B cell (primary cell): ENCODE measurements at regions not wholly inside any gene's neighbourhood (a gene's known extent, or its start where the extent isn't known, plus 50 kb on each side); places are given as distances from the start of the nearest gene placed in this dataset.

Source experiments
- ATAC-seq: fragments of 200-7000 bp; cut with Tn5 transposase; one replicate; pipeline ENCODE4 v1.10.0; 2021; ENCODE audit warnings: low read depth, mild to moderate bottlenecking, moderate number of reproducible peaks, moderate library complexity
- CTCF ChIA-PET: fragments of 350-600 bp; sonication (Branson Sonifier 250); formaldehyde crosslinking; loops from one replicate; lab custom pipeline; 2021; ENCODE audit warnings: antibody characterized with exemption, inconsistent platforms; lab: Charles Lee
- POLR2A ChIA-PET: fragments of 350-600 bp; sonication (Branson Sonifier 250); formaldehyde crosslinking; loops from one replicate; lab custom pipeline; 2021; ENCODE audit warnings: antibody characterized with exemption; lab: Charles Lee
- DNase-seq: peaks from one replicate; pipeline ENCODE4 v3.0.0; 2013
- H2AFZ ChIP-seq: 2 replicates; pipeline ENCODE4 v1.6.1; 2012; ENCODE audit warnings: mild to moderate bottlenecking, low read depth, low read length; ENCODE audit not compliant: insufficient read depth, poor library complexity, severe bottlenecking
- H3K27ac ChIP-seq, 2 donors: 1 replicate in 1 of 2; 2 replicates in 1 of 2; pipeline ENCODE4 v1.5.1; 2012 to 2013; ENCODE audit warnings: low read length in 2 of 2, mild to moderate bottlenecking in 2 of 2, moderate library complexity in 1 of 2
- H3K27me3 ChIP-seq, 4 experiments: fragments of 200-600 bp in 1 of 4; sonication (generic) in 1 of 4; replicated peaks in 1 of 4; 1 replicate in 2 of 4; 2 replicates in 2 of 4; pipeline versions ENCODE4 v1.6.1 to v1.7.0; 2013 to 2016; ENCODE audit warnings: low read length in 3 of 4, mild to moderate bottlenecking in 2 of 4, mixed read lengths in 1 of 4, moderate library complexity in 1 of 4; ENCODE audit not compliant: insufficient read depth in 4 of 4, control insufficient read depth in 3 of 4; ENCODE audit errors: control extremely low read depth in 1 of 4
- H3K36me3 ChIP-seq, 2 experiments: replicated peaks in 1 of 2; 1 replicate in 1 of 2; 2 replicates in 1 of 2; pipeline versions ENCODE4 v1.6.1 to v1.7.1; 2013; ENCODE audit warnings: low read length in 1 of 2; ENCODE audit not compliant: insufficient read depth in 2 of 2, control insufficient read depth in 1 of 2; ENCODE audit errors: control extremely low read depth in 1 of 2, extremely low read depth in 1 of 2
- H3K4me1 ChIP-seq, 2 donors: fragments of 200-600 bp in 1 of 2; sonication (generic) in 1 of 2; 1 replicate in 1 of 2; 2 replicates in 1 of 2; pipeline versions ENCODE4 v1.5.1 to v1.6.1; 2013 to 2017; ENCODE audit warnings: low read length in 2 of 2; ENCODE audit not compliant: control insufficient read depth in 2 of 2, insufficient read depth in 2 of 2
- H3K4me2 ChIP-seq: replicated peaks from 2 replicates; pipeline ENCODE3; 2012; ENCODE audit warnings: mild to moderate bottlenecking, low read depth, low read length; ENCODE audit not compliant: poor library complexity, severe bottlenecking
- H3K4me3 ChIP-seq, 5 experiments: fragments of 200-600 bp in 1 of 5; sonication (generic) in 1 of 5; 1 replicate in 3 of 5; 2 replicates in 2 of 5; pipeline versions ENCODE4 v1.5.1 to v1.7.0; 2011 to 2016; ENCODE audit warnings: low read length in 4 of 5, mild to moderate bottlenecking in 4 of 5, low read depth in 2 of 5, control low read depth in 1 of 5, moderate library complexity in 1 of 5; ENCODE audit not compliant: insufficient read depth in 1 of 5; ENCODE audit errors: control extremely low read depth in 1 of 5, extremely low read depth in 1 of 5
- H3K79me2 ChIP-seq: fragments of 200-600 bp; sonication (generic); one replicate; pipeline ENCODE4 v1.6.0; 2016; ENCODE audit warnings: low read length; ENCODE audit not compliant: control insufficient read depth, insufficient read depth
- H3K9ac ChIP-seq: fragments of 200-600 bp; sonication (generic); 2 replicates; pipeline ENCODE4 v1.6.1; 2017; ENCODE audit warnings: mild to moderate bottlenecking, low read length, moderate library complexity
- H3K9me3 ChIP-seq, 3 donors: one replicate each; pipeline versions ENCODE4 v1.6.1 to v1.7.1; 2013; ENCODE audit warnings: low read length in 2 of 3; ENCODE audit not compliant: control insufficient read depth in 2 of 3, insufficient read depth in 1 of 3; ENCODE audit errors: control extremely low read depth in 1 of 3
- H4K20me1 ChIP-seq: 2 replicates; pipeline ENCODE4 v1.6.0; 2012; ENCODE audit warnings: mild to moderate bottlenecking, low read length; ENCODE audit not compliant: insufficient read depth, control insufficient read depth, poor library complexity, severe bottlenecking
- H3K27ac Mint-ChIP-seq: one replicate; pipeline ENCODE4 v1.8.0; 2021; ENCODE audit warnings: mixed read lengths
- H3K27me3 Mint-ChIP-seq: one replicate; pipeline ENCODE4 v1.8.0; 2021; ENCODE audit warnings: mixed read lengths
- H3K4me1 Mint-ChIP-seq: one replicate; pipeline ENCODE4 v1.8.0; 2021; ENCODE audit warnings: mixed read lengths
- H3K4me3 Mint-ChIP-seq: one replicate; pipeline ENCODE4 v1.8.0; 2021; ENCODE audit warnings: mixed read lengths
- H3K9me3 Mint-ChIP-seq: one replicate; pipeline ENCODE4 v1.8.0; 2022; ENCODE audit warnings: mixed read lengths; ENCODE audit not compliant: insufficient read depth
- CTCF ChIP-seq: fragments of 200-600 bp; IDR thresholded peaks from one replicate; pipeline ENCODE4 v1.8.0; 2022; ENCODE audit warnings: antibody characterized with exemption, mild to moderate bottlenecking
- EZH2 ChIP-seq: IDR thresholded peaks from 2 replicates; pipeline ENCODE4 v1.6.1; 2012; ENCODE audit warnings: borderline replicate concordance, low read depth, mild to moderate bottlenecking, moderate library complexity, low read length; ENCODE audit not compliant: insufficient read depth, poor library complexity, severe bottlenecking
- WGBS: methylation state at CpG from one replicate; pipeline ENCODE4 v1.1.5; 2013; ENCODE audit warnings: missing lambda C conversion rate; ENCODE audit not compliant: insufficient coverage; 5-methylcytosine and 5-hydroxymethylcytosine counted together
- intact Hi-C: fragments of 100-400 bp; cut with micrococcal nuclease; formaldehyde crosslinking; loops from one replicate; pipeline ENCODE4 v1.10.0; 2022

GRCh38 chr13:61725806-61726205 lies 310.2 kb upstream of the PCDH20 start:
- H3K9me3 Mint-ChIP-seq = peaks cover 11% of the 10 kb centered on the region
- intact Hi-C loops = no loop called here
- H3K4me3 Mint-ChIP-seq = no peak overlapping the region
- no peak overlapping the region for H3K9ac ChIP-seq
- no peak overlapping the region for H2AFZ ChIP-seq
- H3K27ac ChIP-seq = no peak overlapping the region
- no peak overlapping the region for H3K27ac Mint-ChIP-seq
- H3K36me3 ChIP-seq = no peaks in the 10 kb centered on the region
- H3K27me3 Mint-ChIP-seq = no peaks in the 10 kb centered on the region
- H3K9me3 ChIP-seq = peaks cover 0 to 10% (median 2%) of the 10 kb centered on the region in 3 donors
- DNase-seq (no peak), ATAC-seq (no peak)
- no peaks in the 10 kb centered on the region for H3K4me1 ChIP-seq
- ChIA-PET CTCF (no interaction called here), POLR2A (no interaction called here)
- no peak overlapping the region for H3K4me3 ChIP-seq
- H3K4me2 ChIP-seq = no peak overlapping the region
- no peaks in the 10 kb centered on the region for H4K20me1 ChIP-seq
- TF ChIP-seq CTCF = no peak
- no peak for TF ChIP-seq EZH2
- no peaks in the 10 kb centered on the region for H3K4me1 Mint-ChIP-seq
- H3K79me2 ChIP-seq = no peaks in the 10 kb centered on the region
- no peaks in the 10 kb centered on the region for H3K27me3 ChIP-seq

GRCh38 chr13:61722119-61722518 lies 306.5 kb upstream of the PCDH20 start:
- H3K9me3 ChIP-seq = peaks cover 0 to 10% (median 2%) of the 10 kb centered on the region in 3 donors
- no peaks in the 10 kb centered on the region for H3K4me1 Mint-ChIP-seq
- H3K27me3 ChIP-seq = no peaks in the 10 kb centered on the region
- intact Hi-C loops = no loop called here
- no peak for TF ChIP-seq CTCF
- no peak for TF ChIP-seq EZH2
- no peak for ATAC-seq
- peaks cover 12% of the 10 kb centered on the region for H3K9me3 Mint-ChIP-seq
- no peaks in the 10 kb centered on the region for H3K79me2 ChIP-seq
- no peaks in the 10 kb centered on the region for H4K20me1 ChIP-seq
- CTCF ChIA-PET = no interaction called here
- H3K27ac ChIP-seq = no peak overlapping the region
- H3K36me3 ChIP-seq = no peaks in the 10 kb centered on the region
- no peak overlapping the region for H2AFZ ChIP-seq
- POLR2A ChIA-PET = no interaction called here
- no peak overlapping the region for H3K4me3 Mint-ChIP-seq
- H3K9ac ChIP-seq = no peak overlapping the region
- no peak overlapping the region for H3K4me3 ChIP-seq
- no peaks in the 10 kb centered on the region for H3K4me1 ChIP-seq
- H3K27me3 Mint-ChIP-seq = no peaks in the 10 kb centered on the region
- no peak for DNase-seq
- H3K4me2 ChIP-seq = no peak overlapping the region
- no CpG with 5 or more reads among the region's 2 CpGs for WGBS
- no peak overlapping the region for H3K27ac Mint-ChIP-seq
